AG09319 (cell line): ENCODE measurements at regions not wholly inside any gene's neighbourhood (a gene's known extent, or its start where the extent isn't known, plus 50 kb on each side); places are given as distances from the start of the nearest gene placed in this dataset.

Experiments used
- DNase-seq: peaks from one replicate; pipeline ENCODE4 v3.0.0-alpha.2; 2010; ENCODE audit warnings: low read depth; ENCODE audit errors: extremely low read depth
- TF ChIP-seq, protein P1 (sequence below): IDR thresholded peaks from 2 replicates; pipeline ENCODE4 v1.5.1; 2011; ENCODE audit warnings: low read depth, mild to moderate bottlenecking, inconsistent platforms, low read length, moderate library complexity

GRCh38 chr1:118688891-118689290 lies 299.3 kb downstream of the TBX15 start:
- TF ChIP-seq, protein P1, sequence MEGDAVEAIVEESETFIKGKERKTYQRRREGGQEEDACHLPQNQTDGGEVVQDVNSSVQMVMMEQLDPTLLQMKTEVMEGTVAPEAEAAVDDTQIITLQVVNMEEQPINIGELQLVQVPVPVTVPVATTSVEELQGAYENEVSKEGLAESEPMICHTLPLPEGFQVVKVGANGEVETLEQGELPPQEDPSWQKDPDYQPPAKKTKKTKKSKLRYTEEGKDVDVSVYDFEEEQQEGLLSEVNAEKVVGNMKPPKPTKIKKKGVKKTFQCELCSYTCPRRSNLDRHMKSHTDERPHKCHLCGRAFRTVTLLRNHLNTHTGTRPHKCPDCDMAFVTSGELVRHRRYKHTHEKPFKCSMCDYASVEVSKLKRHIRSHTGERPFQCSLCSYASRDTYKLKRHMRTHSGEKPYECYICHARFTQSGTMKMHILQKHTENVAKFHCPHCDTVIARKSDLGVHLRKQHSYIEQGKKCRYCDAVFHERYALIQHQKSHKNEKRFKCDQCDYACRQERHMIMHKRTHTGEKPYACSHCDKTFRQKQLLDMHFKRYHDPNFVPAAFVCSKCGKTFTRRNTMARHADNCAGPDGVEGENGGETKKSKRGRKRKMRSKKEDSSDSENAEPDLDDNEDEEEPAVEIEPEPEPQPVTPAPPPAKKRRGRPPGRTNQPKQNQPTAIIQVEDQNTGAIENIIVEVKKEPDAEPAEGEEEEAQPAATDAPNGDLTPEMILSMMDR, result no peak
- no peak for DNase-seq

GRCh38 chr1:118661769-118662320 lies 326.3 kb downstream of the TBX15 start:
- DNase-seq, result no peak

GRCh38 chr1:118660769-118661168 lies 327.4 kb downstream of the TBX15 start:
- TF ChIP-seq, protein P1, result no peak
- no peak for DNase-seq

More at GRCh38 chr1:118661769-118662320, 326.3 kb downstream of the TBX15 start:
- TF ChIP-seq, protein P1, result no peak

DNA sequence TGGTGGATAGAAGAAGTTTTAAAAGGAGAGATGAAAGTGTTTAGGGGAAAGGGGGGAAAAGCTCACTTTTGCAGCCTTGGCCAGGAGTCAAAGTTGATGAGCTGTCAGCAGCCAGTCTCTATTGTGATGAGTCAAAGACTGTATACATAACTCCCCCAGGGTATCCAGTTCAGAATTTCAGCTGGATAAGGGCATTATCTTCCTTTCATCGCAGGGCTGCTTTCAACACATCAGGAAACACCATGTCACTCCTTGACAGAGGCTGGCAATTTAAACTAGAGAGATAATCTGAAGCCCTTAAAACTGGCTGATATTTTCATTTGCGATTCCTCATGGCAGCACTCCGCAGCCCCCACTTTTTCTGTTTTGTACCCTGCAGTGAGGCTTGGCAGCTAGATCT lies 328.5 kb downstream of the TBX15 start:
- TF ChIP-seq, protein P1, result no peak
- no peak for DNase-seq

DNA sequence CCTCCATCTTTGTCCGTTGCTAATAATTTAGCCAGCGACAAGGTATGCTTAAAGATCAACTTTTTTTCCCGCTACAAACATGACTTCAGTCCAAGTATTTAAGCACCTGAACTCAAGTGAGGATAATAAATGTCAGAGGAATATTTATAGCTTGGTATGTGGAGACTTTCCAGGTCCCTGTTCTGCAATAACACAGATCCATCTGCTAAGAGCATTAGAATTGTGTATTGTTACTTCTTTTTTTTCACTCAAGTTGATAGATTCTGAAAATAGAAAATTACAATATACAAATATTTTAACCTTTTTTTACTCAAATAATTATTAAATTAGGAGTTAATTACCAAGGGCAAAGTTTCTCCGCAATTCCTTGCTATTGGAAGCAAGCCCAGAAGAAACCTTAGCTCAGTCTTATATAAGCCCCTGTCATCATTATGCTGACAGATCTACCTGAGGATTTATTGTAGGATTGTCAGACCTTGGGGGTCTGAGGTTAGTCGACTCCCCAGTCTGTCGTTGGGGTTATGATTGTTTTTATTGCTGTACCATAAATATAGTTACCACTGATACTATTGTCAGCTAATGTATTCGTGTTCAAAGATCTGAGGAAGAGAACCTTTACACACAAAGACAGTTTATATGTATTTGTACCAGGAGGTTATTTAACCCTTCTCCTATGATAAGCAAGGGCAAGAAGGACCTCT lies 337.9 kb downstream of the TBX15 start:
- TF ChIP-seq, protein P1, result no peak
- no peak for DNase-seq

DNA sequence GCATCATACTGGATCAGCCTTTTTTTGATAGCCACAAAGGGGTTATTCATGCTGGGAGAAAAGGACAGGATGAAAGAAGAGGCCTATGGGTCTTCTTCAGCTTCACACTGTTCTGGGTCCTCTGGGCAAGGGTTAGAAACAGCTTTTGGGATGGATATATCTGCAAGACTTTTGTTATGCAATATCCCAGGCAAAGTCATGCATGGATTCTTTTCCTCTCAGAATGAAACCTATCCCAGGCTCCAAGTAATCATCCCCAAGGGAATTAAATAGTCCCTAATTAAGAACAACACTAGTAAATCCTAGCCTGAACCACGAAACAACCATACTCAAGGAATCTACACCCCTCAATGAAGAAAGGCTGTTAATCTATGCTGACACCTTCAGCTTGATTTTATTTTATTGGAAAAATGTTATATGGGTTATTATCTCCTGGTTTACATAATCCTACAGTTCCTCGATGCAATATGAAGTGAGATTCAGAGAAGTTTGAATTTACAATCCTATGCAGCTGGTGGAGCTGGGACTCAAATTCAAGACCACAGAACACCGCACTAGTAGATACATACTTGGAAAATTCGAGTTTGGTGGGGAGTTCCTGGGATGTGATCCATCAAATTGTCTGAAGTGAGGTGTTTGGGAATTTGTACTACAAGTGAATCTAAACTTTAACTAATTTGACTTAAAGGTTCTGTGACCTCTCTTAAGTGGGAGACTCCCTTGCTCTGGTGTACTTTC lies 338.6 kb downstream of the TBX15 start:
- TF ChIP-seq, protein P1, result no peak
- no peak for DNase-seq

DNA sequence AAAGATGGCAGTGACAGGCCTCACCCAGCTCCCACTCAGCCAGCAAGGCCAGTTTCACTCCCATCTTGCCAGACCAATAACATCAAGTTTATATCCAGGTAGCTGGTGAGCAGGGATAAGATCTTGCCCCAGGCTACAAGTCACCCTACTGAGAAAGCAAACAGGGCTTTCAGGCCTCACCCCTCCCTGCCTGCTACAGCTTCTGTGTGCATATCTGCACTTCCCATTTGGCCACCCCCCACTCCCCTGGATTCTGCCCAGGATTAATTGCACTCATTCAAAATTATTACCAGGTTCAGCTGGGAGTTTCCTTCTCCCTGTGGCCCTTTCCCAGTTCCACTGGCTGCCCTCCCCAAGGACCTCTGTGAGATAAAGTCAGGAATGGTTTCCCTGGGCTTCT lies 352.1 kb downstream of the TBX15 start:
- TF ChIP-seq, protein P1, result no peak

More for the DNA sequence above, 352.1 kb downstream of the TBX15 start:
- no peak for DNase-seq
